GM23338 (cell line): ENCODE measurements at regions not wholly inside any gene's neighbourhood (a gene's known extent, or its start where the extent isn't known, plus 50 kb on each side); places are given as distances from the start of the nearest gene placed in this dataset.

Source experiments
- ATAC-seq: fragments of 200-7000 bp; cut with Tn5 transposase; 3 replicates; pipeline ENCODE4 v1.9.1; 2020
- DNase-seq: peaks from one replicate; pipeline ENCODE4 v3.0.0-alpha.2; 2015; ENCODE audit warnings: low spot score
- H2AFZ ChIP-seq: fragments of 200-600 bp; sonication (generic); 2 replicates; pipeline ENCODE4 v1.8.0; 2016; ENCODE audit warnings: antibody characterized with exemption, mild to moderate bottlenecking, moderate library complexity
- H3F3A ChIP-seq: fragments of 200-600 bp; sonication (generic); replicated peaks from 2 replicates; pipeline ENCODE4 v1.8.0; 2017; ENCODE audit warnings: antibody characterized with exemption, mixed run types, low read depth
- H3K27ac ChIP-seq: fragments of 200-600 bp; sonication (generic); 2 replicates; pipeline ENCODE4 v1.6.1; 2016; ENCODE audit warnings: low read depth
- H3K27me3 ChIP-seq: fragments of 200-600 bp; sonication (generic); 2 replicates; pipeline ENCODE4 v1.8.0; 2016; ENCODE audit warnings: mild to moderate bottlenecking, mixed run types, moderate library complexity; ENCODE audit not compliant: insufficient read depth
- H3K36me3 ChIP-seq: fragments of 200-600 bp; sonication (generic); 2 replicates; pipeline ENCODE4 v1.8.0; 2016; ENCODE audit warnings: mild to moderate bottlenecking; ENCODE audit not compliant: insufficient read depth
- H3K4me1 ChIP-seq: fragments of 200-600 bp; sonication (generic); 2 replicates; pipeline ENCODE4 v1.8.0; 2016; ENCODE audit warnings: mild to moderate bottlenecking, moderate library complexity; ENCODE audit not compliant: insufficient read depth
- H3K4me2 ChIP-seq: fragments of 200-600 bp; sonication (generic); 2 replicates; pipeline ENCODE4 v1.7.1; 2017; ENCODE audit warnings: mixed run types
- H3K4me3 ChIP-seq: fragments of 200-600 bp; sonication (generic); 2 replicates; pipeline ENCODE4 v1.6.1; 2016; ENCODE audit warnings: mixed run types
- H3K79me2 ChIP-seq: fragments of 200-600 bp; sonication (generic); replicated peaks from 2 replicates; pipeline ENCODE4 v1.8.0; 2017; ENCODE audit warnings: mild to moderate bottlenecking; ENCODE audit not compliant: insufficient read depth
- H3K9me2 ChIP-seq: fragments of 200-600 bp; sonication (generic); 2 replicates; pipeline ENCODE4 v1.8.0; 2017; ENCODE audit not compliant: insufficient read depth
- H4K20me1 ChIP-seq: fragments of 200-600 bp; sonication (generic); replicated peaks from 2 replicates; pipeline ENCODE4 v1.8.0; 2017; ENCODE audit warnings: mild to moderate bottlenecking; ENCODE audit not compliant: insufficient read depth
- H3K27ac Mint-ChIP-seq: 2 replicates; pipeline ENCODE4 v1.8.0; 2020; ENCODE audit warnings: inconsistent platforms, mild to moderate bottlenecking, moderate library complexity, mixed read lengths
- H3K27me3 Mint-ChIP-seq: 3 replicates; pipeline ENCODE4 v1.8.0; 2022; ENCODE audit warnings: low read depth, mild to moderate bottlenecking, moderate library complexity, mixed read lengths, inconsistent platforms; ENCODE audit not compliant: insufficient read depth, poor library complexity
- H3K36me3 Mint-ChIP-seq: 3 replicates; pipeline ENCODE4 v1.8.0; 2021; ENCODE audit warnings: low read depth, mild to moderate bottlenecking, inconsistent platforms, moderate library complexity, mixed read lengths
- H3K4me1 Mint-ChIP-seq: 3 replicates; pipeline ENCODE4 v1.8.0; 2020; ENCODE audit warnings: mild to moderate bottlenecking, inconsistent platforms, mixed read lengths
- H3K4me3 Mint-ChIP-seq: 3 replicates; pipeline ENCODE4 v1.8.0; 2021; ENCODE audit warnings: moderate library complexity, mild to moderate bottlenecking, inconsistent platforms, mixed read lengths
- H3K9me3 Mint-ChIP-seq: 3 replicates; pipeline ENCODE4 v1.8.0; 2020; ENCODE audit warnings: moderate library complexity, mild to moderate bottlenecking, inconsistent platforms, mixed read lengths
- CTCF ChIP-seq, 2 experiments: fragments of 200-600 bp in 1 of 2; sonication (generic) in 1 of 2; conservative IDR thresholded peaks; 2 replicates each; pipeline versions ENCODE4 v1.5.1 to v1.6.1; 2016 to 2017; ENCODE audit warnings: antibody characterized with exemption in 2 of 2, low read depth in 2 of 2, mild to moderate bottlenecking in 2 of 2, moderate library complexity in 1 of 2
- ETS1 ChIP-seq: IDR thresholded peaks from 2 replicates; pipeline ENCODE4 v1.6.1; 2016; ENCODE audit warnings: antibody characterized with exemption
- POLR2AphosphoS5 ChIP-seq: IDR thresholded peaks from 2 replicates; pipeline ENCODE4 v1.6.1; 2016; ENCODE audit warnings: antibody characterized with exemption, low read depth
- REST ChIP-seq: IDR thresholded peaks from one replicate; pipeline ENCODE4 v1.6.1; 2018; ENCODE audit warnings: antibody characterized with exemption; ENCODE audit not compliant: unreplicated experiment
- ZNF331 ChIP-seq: fragments of 250-450 bp; sonication (Bioruptor Pico); IDR thresholded peaks from 2 replicates; pipeline ENCODE4 v1.5.0; 2020; ENCODE audit warnings: low read depth, mild to moderate bottlenecking, moderate library complexity
- ZNF462 ChIP-seq: fragments of 250-450 bp; sonication (Bioruptor Pico); IDR thresholded peaks from 2 replicates; pipeline ENCODE4 v1.5.0; 2020; ENCODE audit warnings: mild to moderate bottlenecking, moderate library complexity

GRCh38 chr2:40554665-40555294, 102.9 kb upstream of the SLC8A1 start:
- Histone ChIP-seq H2AFZ (no peak overlapping the region; the same call in 1 of the 2 replicates), H3K27me3 (no peaks in the 10 kb centered on the region), H3K4me1 (no peaks in the 10 kb centered on the region), H3K4me2 (no peak overlapping the region), H3F3A (no peaks in the 10 kb centered on the region), H3K79me2 (no peaks in the 10 kb centered on the region), H3K27ac (no peak overlapping the region), H3K36me3 (no peaks in the 10 kb centered on the region), H4K20me1 (no peaks in the 10 kb centered on the region), H3K4me3 (no peak overlapping the region), H3K9me2 (no peaks in the 10 kb centered on the region)
- no peak for TF ChIP-seq POLR2AphosphoS5
- TF ChIP-seq ZNF462 (CRISPR knock-in tag): no peak
- peak; percentile 80 to 93 for TF ChIP-seq CTCF (conservative IDR thresholded peaks at IDR 0.05; ENCODE audit: low read depth in 2 of 2)
- TF ChIP-seq ETS1: no peak
- no peak for TF ChIP-seq REST
- TF ChIP-seq ZNF331 (CRISPR knock-in tag): no peak
- Mint-ChIP-seq H3K4me3 (no peak overlapping the region), H3K27ac (no peak overlapping the region), H3K27me3 (no peaks in the 10 kb centered on the region), H3K9me3 (no peaks in the 10 kb centered on the region), H3K4me1 (peaks cover 3% of the 10 kb centered on the region; the same call in 2 of the 3 replicates), H3K36me3 (no peaks in the 10 kb centered on the region)
- peak; percentile 95 for ATAC-seq
- DNase-seq: peak; percentile 79
